ENCODE measurements at regions not wholly inside any gene's neighbourhood (a gene's known extent, or its start where the extent isn't known, plus 50 kb on each side); places are given as distances from the start of the nearest gene placed in this dataset.

- no peak for TF ChIP-seq POLR2A (IDR thresholded peaks at IDR 0.05)
- no peak for TF ChIP-seq CTCF (IDR thresholded peaks at IDR 0.05 in 8 of 11, conservative IDR thresholded peaks at IDR 0.05 in 3 of 11)
- no peak for TF ChIP-seq POLR2AphosphoS5 (IDR thresholded peaks at IDR 0.05)
Measured at GRCh38 chr6:138000941-138001340, 106.3 kb downstream of the PERP start.
